ENCODE measurements at regions not wholly inside any gene's neighbourhood (a gene's known extent, or its start where the extent isn't known, plus 50 kb on each side); places are given as distances from the start of the nearest gene placed in this dataset.

DNA sequence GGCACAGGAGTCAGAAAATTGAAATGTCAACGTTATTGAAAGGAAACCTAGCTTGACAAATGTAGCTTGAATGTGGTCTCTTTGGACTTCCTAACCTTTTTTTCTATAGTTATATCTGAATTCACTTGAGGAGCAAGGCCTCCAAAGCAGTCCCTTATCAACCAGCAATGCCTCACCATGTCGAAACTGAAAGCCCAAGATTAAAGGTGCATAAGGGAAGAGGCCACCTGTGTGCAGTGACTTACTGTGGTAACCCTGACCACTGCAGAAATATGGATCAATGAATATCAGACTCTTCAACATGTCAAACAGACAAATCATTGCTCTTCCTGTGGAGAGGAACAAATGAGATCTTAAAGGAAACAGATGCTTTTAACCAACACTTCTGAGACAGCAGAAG is 95.0 kb upstream of the GIMD1 start:
- DNase-seq (ENCODE audit: low read depth, low spot score) = no peak
- CTCF ChIA-PET = no interaction called here
- Histone ChIP-seq H3K4me1 (ENCODE audit: control insufficient read depth, insufficient read depth, low read length) (no peaks in the 10 kb centered on the region), H3K4me3 (ENCODE audit: low read depth in 2 of 2, low read length in 2 of 2) (no peak overlapping the region), H3K27ac (ENCODE audit: low read length) (no peak overlapping the region), H3K36me3 (ENCODE audit: control insufficient read depth, insufficient read depth, low read length) (no peaks in the 10 kb centered on the region), H3K27me3 (ENCODE audit: control insufficient read depth, insufficient read depth, low read length) (no peaks in the 10 kb centered on the region), H3K9me3 (ENCODE audit: control insufficient read depth, insufficient read depth, low read depth, low read length) (no peaks in the 10 kb centered on the region)
- POLR2A ChIA-PET = no interaction called here
- TF ChIP-seq REST (IDR thresholded peaks at IDR 0.05; ENCODE audit: insufficient read depth in 1 of 2, low read depth in 2 of 2, low read length in 1 of 2) = no peak
- no peak for TF ChIP-seq POLR2AphosphoS5 (IDR thresholded peaks at IDR 0.05; ENCODE audit: low read depth, low read length)
- no peak for TF ChIP-seq SIN3A (IDR thresholded peaks at IDR 0.05; ENCODE audit: borderline replicate concordance, insufficient read depth, low read depth, low read length)
- no peak for TF ChIP-seq TCF7L2 (IDR thresholded peaks at IDR 0.05; ENCODE audit: low read depth, low read length)
- TF ChIP-seq, protein P1, sequence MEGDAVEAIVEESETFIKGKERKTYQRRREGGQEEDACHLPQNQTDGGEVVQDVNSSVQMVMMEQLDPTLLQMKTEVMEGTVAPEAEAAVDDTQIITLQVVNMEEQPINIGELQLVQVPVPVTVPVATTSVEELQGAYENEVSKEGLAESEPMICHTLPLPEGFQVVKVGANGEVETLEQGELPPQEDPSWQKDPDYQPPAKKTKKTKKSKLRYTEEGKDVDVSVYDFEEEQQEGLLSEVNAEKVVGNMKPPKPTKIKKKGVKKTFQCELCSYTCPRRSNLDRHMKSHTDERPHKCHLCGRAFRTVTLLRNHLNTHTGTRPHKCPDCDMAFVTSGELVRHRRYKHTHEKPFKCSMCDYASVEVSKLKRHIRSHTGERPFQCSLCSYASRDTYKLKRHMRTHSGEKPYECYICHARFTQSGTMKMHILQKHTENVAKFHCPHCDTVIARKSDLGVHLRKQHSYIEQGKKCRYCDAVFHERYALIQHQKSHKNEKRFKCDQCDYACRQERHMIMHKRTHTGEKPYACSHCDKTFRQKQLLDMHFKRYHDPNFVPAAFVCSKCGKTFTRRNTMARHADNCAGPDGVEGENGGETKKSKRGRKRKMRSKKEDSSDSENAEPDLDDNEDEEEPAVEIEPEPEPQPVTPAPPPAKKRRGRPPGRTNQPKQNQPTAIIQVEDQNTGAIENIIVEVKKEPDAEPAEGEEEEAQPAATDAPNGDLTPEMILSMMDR (IDR thresholded peaks at IDR 0.05) = no peak
- in situ Hi-C loops (cut with HindIII; ENCODE audit: low pct_unique_long_range_greater_than_20kb, low sequenced_read_pairs) (no loop called here), intact Hi-C loops (cut with micrococcal nuclease; ENCODE audit: unreplicated experiment) (no loop called here)
- BruUV-seq (replicated peaks) = no TSS peak
- ATAC-seq = no peak

GRCh38 chr4:106454581-106454980 is 86.0 kb upstream of the GIMD1 start:
- H3K4me1 ChIP-seq (ENCODE audit: control insufficient read depth, insufficient read depth, low read length) = no peaks in the 10 kb centered on the region
- no peak for ATAC-seq
- H3K9me3 ChIP-seq (ENCODE audit: control insufficient read depth, insufficient read depth, low read depth, low read length) = no peaks in the 10 kb centered on the region
- no peaks in the 10 kb centered on the region for H3K36me3 ChIP-seq (ENCODE audit: control insufficient read depth, insufficient read depth, low read length)
- POLR2A ChIA-PET = no interaction called here
- TF ChIP-seq SIN3A (IDR thresholded peaks at IDR 0.05; ENCODE audit: borderline replicate concordance, insufficient read depth, low read depth, low read length) (no peak), POLR2AphosphoS5 (IDR thresholded peaks at IDR 0.05; ENCODE audit: low read depth, low read length) (no peak), REST (IDR thresholded peaks at IDR 0.05; ENCODE audit: insufficient read depth in 1 of 2, low read depth in 2 of 2, low read length in 1 of 2) (no peak), TCF7L2 (IDR thresholded peaks at IDR 0.05; ENCODE audit: low read depth, low read length) (no peak)
- TF ChIP-seq, protein P1 (IDR thresholded peaks at IDR 0.05) = no peak
- intact Hi-C loops (cut with micrococcal nuclease; ENCODE audit: unreplicated experiment) = no loop called here
- H3K27me3 ChIP-seq (ENCODE audit: control insufficient read depth, insufficient read depth, low read length) = no peaks in the 10 kb centered on the region
- H3K27ac ChIP-seq (ENCODE audit: low read length) = no peak overlapping the region
- no TSS peak for BruUV-seq (replicated peaks)
- CTCF ChIA-PET = no interaction called here
- no peak for DNase-seq (ENCODE audit: low read depth, low spot score)
- no peak overlapping the region for H3K4me3 ChIP-seq (ENCODE audit: low read depth in 2 of 2, low read length in 2 of 2)
- in situ Hi-C loops (cut with HindIII; ENCODE audit: low pct_unique_long_range_greater_than_20kb, low sequenced_read_pairs) = no loop called here

All from Panc1 (cell line).